ENCODE measurements at regions not wholly inside any gene's neighbourhood (a gene's known extent, or its start where the extent isn't known, plus 50 kb on each side); places are given as distances from the start of the nearest gene placed in this dataset.

DNA sequence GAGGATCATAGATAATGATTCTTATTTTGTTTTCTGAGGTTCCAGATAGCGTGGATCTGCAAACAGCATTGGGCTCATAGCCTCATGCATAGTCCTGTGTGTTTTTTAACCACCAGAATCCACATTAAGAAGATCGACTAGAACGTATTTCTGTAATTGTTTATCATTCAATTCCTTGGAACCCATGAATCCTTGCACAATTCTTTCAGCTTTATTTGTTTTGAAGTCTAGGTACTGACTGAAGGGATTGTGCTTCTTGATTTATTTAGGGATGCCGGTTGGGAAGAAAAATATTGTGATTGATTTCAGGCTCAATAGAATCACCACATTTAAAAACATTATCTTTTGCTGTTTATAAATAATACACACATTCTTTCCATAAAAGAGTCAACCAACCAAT is 314.6 kb upstream of the ZNF717 start:
- Histone ChIP-seq H3K27ac (ENCODE audit: low read depth, low read length, poor library complexity, severe bottlenecking) (no peak overlapping the region), H4K20me1 (ENCODE audit: insufficient read depth, low read length) (no peaks in the 10 kb centered on the region), H3K36me3 (ENCODE audit: insufficient read depth, low read length) (no peaks in the 10 kb centered on the region), H3K9me3 (ENCODE audit: low read length) (no peaks in the 10 kb centered on the region), H3K79me2 (ENCODE audit: insufficient read depth, low read depth, low read length) (no peaks in the 10 kb centered on the region), H3K4me2 (ENCODE audit: low read length) (no peak overlapping the region), H2AFZ (ENCODE audit: low read length) (no peak overlapping the region), H3K4me1 (ENCODE audit: insufficient read depth, low read length, poor library complexity, severe bottlenecking) (no peaks in the 10 kb centered on the region), H3K9me2 (ENCODE audit: insufficient read depth, low read length) (no peaks in the 10 kb centered on the region), H3K4me3 (ENCODE audit: low read depth, low read length, poor library complexity, severe bottlenecking) (no peak overlapping the region)
- BruUV-seq (replicated peaks), result no TSS peak
- ChIA-PET POLR2A (interaction anchor here (0.6 kb wide), 1 partner anchor 576 kb away, joined by 3 read pairs; no protein-coding TSS in a partner anchor), CTCF (ENCODE audit: unreplicated experiment) (no interaction called here)
- intact Hi-C loops (cut with micrococcal nuclease; ENCODE audit: unreplicated experiment), result no loop called here
- TF ChIP-seq, protein P1, sequence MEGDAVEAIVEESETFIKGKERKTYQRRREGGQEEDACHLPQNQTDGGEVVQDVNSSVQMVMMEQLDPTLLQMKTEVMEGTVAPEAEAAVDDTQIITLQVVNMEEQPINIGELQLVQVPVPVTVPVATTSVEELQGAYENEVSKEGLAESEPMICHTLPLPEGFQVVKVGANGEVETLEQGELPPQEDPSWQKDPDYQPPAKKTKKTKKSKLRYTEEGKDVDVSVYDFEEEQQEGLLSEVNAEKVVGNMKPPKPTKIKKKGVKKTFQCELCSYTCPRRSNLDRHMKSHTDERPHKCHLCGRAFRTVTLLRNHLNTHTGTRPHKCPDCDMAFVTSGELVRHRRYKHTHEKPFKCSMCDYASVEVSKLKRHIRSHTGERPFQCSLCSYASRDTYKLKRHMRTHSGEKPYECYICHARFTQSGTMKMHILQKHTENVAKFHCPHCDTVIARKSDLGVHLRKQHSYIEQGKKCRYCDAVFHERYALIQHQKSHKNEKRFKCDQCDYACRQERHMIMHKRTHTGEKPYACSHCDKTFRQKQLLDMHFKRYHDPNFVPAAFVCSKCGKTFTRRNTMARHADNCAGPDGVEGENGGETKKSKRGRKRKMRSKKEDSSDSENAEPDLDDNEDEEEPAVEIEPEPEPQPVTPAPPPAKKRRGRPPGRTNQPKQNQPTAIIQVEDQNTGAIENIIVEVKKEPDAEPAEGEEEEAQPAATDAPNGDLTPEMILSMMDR (conservative IDR thresholded peaks at IDR 0.05; ENCODE audit: low read length), result no peak
- no peak for TF ChIP-seq EZH2phosphoT487 (IDR thresholded peaks at IDR 0.05; ENCODE audit: borderline replicate concordance, low read depth, low read length)
- DNase-seq (ENCODE audit: low spot score), result no peak

DNA sequence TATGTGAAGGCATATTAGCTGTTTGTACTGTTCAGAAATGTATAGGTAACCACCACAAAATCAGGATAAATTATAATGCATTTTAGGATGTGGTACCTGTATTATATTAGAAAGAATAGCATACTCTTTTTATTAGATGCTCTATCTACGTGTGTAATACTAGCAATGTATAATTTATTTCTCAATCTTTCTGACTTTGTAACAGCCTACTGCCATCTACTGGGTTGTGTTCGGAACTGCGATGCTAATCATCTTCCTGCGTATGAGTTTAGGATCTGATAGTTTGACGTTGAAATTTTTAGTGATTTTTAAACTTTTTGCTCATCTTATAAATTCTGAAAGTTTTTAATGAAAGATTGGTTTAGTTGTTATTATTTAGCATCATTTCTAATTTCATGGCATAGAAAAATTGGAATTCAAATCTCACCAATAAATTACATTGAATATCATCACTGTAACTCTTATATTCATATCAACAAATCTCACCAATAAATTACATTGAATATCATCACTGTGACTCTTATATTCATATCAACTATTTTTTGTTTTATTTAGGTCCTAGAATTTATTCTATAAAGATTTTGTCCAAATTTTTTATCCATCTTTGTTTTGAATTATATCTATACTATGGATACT is 322.7 kb upstream of the ZNF717 start:
- Histone ChIP-seq H3K4me2 (ENCODE audit: low read length) (no peak overlapping the region), H3K9me3 (ENCODE audit: low read length) (no peaks in the 10 kb centered on the region), H2AFZ (ENCODE audit: low read length) (no peak overlapping the region), H3K27ac (ENCODE audit: low read depth, low read length, poor library complexity, severe bottlenecking) (no peak overlapping the region), H3K4me3 (ENCODE audit: low read depth, low read length, poor library complexity, severe bottlenecking) (no peak overlapping the region), H3K4me1 (ENCODE audit: insufficient read depth, low read length, poor library complexity, severe bottlenecking) (no peaks in the 10 kb centered on the region), H3K36me3 (ENCODE audit: insufficient read depth, low read length) (no peaks in the 10 kb centered on the region), H3K79me2 (ENCODE audit: insufficient read depth, low read depth, low read length) (no peaks in the 10 kb centered on the region), H4K20me1 (ENCODE audit: insufficient read depth, low read length) (no peaks in the 10 kb centered on the region), H3K9me2 (ENCODE audit: insufficient read depth, low read length) (no peaks in the 10 kb centered on the region)
- ChIA-PET POLR2A (interaction anchor here (0.5 kb wide), 1 partner anchor 483 kb away, joined by 3 read pairs; no protein-coding TSS in a partner anchor), CTCF (ENCODE audit: unreplicated experiment) (no interaction called here)
- peak; percentile 14 for DNase-seq (ENCODE audit: low spot score)
- no TSS peak for BruUV-seq (replicated peaks)
- intact Hi-C loops (cut with micrococcal nuclease; ENCODE audit: unreplicated experiment), result no loop called here
- TF ChIP-seq, protein P1 (conservative IDR thresholded peaks at IDR 0.05; ENCODE audit: low read length), result peak; percentile 88
- TF ChIP-seq EZH2phosphoT487 (IDR thresholded peaks at IDR 0.05; ENCODE audit: borderline replicate concordance, low read depth, low read length), result no peak

DNA sequence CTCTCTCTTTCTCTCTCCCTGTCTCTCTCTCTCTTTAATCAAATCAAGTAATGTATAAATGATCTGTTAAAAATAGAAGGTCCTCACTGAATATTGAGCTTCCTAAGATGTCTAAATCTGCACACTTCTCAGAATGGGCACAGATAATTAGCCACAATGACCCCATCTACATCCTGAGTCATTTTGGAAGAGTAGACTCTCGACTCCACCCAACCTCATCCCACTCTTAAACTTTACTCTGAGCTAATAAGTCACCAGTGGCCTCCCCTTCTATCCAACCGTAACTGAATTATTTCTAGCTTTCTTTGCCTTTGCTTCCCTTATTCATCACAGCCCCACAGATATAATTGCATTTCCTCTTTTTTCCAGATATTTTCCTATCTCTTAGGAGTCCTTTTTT is 326.5 kb upstream of the ZNF717 start:
- no peaks in the 10 kb centered on the region for H3K36me3 ChIP-seq (ENCODE audit: insufficient read depth, low read length)
- TF ChIP-seq, protein P1 (conservative IDR thresholded peaks at IDR 0.05; ENCODE audit: low read length), result no peak
- TF ChIP-seq EZH2phosphoT487 (IDR thresholded peaks at IDR 0.05; ENCODE audit: borderline replicate concordance, low read depth, low read length), result no peak
- ChIA-PET CTCF (ENCODE audit: unreplicated experiment) (no interaction called here), POLR2A (no interaction called here)
- H4K20me1 ChIP-seq (ENCODE audit: insufficient read depth, low read length), result no peaks in the 10 kb centered on the region
- no peak for DNase-seq (ENCODE audit: low spot score)
- H3K79me2 ChIP-seq (ENCODE audit: insufficient read depth, low read depth, low read length), result no peaks in the 10 kb centered on the region
- no peaks in the 10 kb centered on the region for H3K9me2 ChIP-seq (ENCODE audit: insufficient read depth, low read length)
- H3K27ac ChIP-seq (ENCODE audit: low read depth, low read length, poor library complexity, severe bottlenecking), result no peak overlapping the region
- intact Hi-C loops (cut with micrococcal nuclease; ENCODE audit: unreplicated experiment), result no loop called here
- H3K4me3 ChIP-seq (ENCODE audit: low read depth, low read length, poor library complexity, severe bottlenecking), result no peak overlapping the region
- no peaks in the 10 kb centered on the region for H3K4me1 ChIP-seq (ENCODE audit: insufficient read depth, low read length, poor library complexity, severe bottlenecking)
- no peaks in the 10 kb centered on the region for H3K9me3 ChIP-seq (ENCODE audit: low read length)
- no peak overlapping the region for H3K4me2 ChIP-seq (ENCODE audit: low read length)
- BruUV-seq (replicated peaks), result no TSS peak
- H2AFZ ChIP-seq (ENCODE audit: low read length), result no peak overlapping the region
